DND-41 (cell line): ENCODE measurements at regions not wholly inside any gene's neighbourhood (a gene's known extent, or its start where the extent isn't known, plus 50 kb on each side); places are given as distances from the start of the nearest gene placed in this dataset.

Experiments
- ATAC-seq: fragments of 200-7000 bp; cut with Tn5 transposase; 3 replicates; pipeline ENCODE4 v1.9.1; 2021; ENCODE audit warnings: low read depth; ENCODE audit not compliant: insufficient read depth
- DNase-seq: peaks from one replicate; pipeline ENCODE4 v3.0.0-alpha.2; 2020
- H2AFZ ChIP-seq: 2 replicates; pipeline ENCODE4 v1.6.0; 2012; ENCODE audit warnings: low read depth, low read length
- H3K27ac ChIP-seq: 2 replicates; pipeline ENCODE4 v1.5.1; 2012; ENCODE audit warnings: low read length, inconsistent platforms
- H3K27me3 ChIP-seq: fragments of 200-600 bp; sonication (generic); 2 replicates; pipeline ENCODE4 v1.6.0; 2012; ENCODE audit warnings: low read length, mild to moderate bottlenecking, inconsistent platforms; ENCODE audit not compliant: insufficient read depth, poor library complexity
- H3K36me3 ChIP-seq: 2 replicates; pipeline ENCODE4 v1.5.1; 2012; ENCODE audit warnings: low read length, inconsistent platforms; ENCODE audit not compliant: insufficient read depth
- H3K4me1 ChIP-seq: 2 replicates; pipeline ENCODE4 v1.5.1; 2012; ENCODE audit warnings: mild to moderate bottlenecking, low read length; ENCODE audit not compliant: insufficient read depth
- H3K4me2 ChIP-seq: 2 replicates; pipeline ENCODE4 v1.6.0; 2012; ENCODE audit warnings: mild to moderate bottlenecking, moderate library complexity, low read length, inconsistent platforms; ENCODE audit not compliant: insufficient read depth
- H3K4me3 ChIP-seq, 2 experiments: fragments of 200-600 bp in 1 of 2; shearing (Covaris generic) in 1 of 2; 2 replicates each; pipeline ENCODE4 v1.5.1; 2012 to 2016; ENCODE audit warnings: inconsistent platforms in 2 of 2, low read length in 2 of 2, mild to moderate bottlenecking in 2 of 2, low read depth in 1 of 2, moderate library complexity in 1 of 2
- H3K79me2 ChIP-seq: 2 replicates; pipeline ENCODE4 v1.6.0; 2012; ENCODE audit warnings: low read length, inconsistent platforms; ENCODE audit not compliant: insufficient read depth
- H3K9ac ChIP-seq: 2 replicates; pipeline ENCODE4 v1.6.0; 2012; ENCODE audit warnings: low read depth, mild to moderate bottlenecking, inconsistent platforms, low read length, moderate library complexity
- H3K9me3 ChIP-seq: 2 replicates; pipeline ENCODE4 v1.5.1; 2012; ENCODE audit warnings: low read length, moderate library complexity, mild to moderate bottlenecking, inconsistent platforms; ENCODE audit not compliant: insufficient read depth, severe bottlenecking
- H4K20me1 ChIP-seq: 2 replicates; pipeline ENCODE4 v1.6.0; 2012; ENCODE audit warnings: low read length; ENCODE audit not compliant: insufficient read depth
- EZH2 ChIP-seq: IDR thresholded peaks from 3 replicates; pipeline ENCODE4 v1.6.1; 2012; ENCODE audit warnings: borderline replicate concordance, low read depth, mild to moderate bottlenecking, moderate library complexity, low read length, inconsistent platforms; ENCODE audit not compliant: severe bottlenecking
- TF ChIP-seq, protein P1 (sequence below): IDR thresholded peaks from 2 replicates; pipeline ENCODE4 v1.5.1; 2012; ENCODE audit warnings: borderline replicate concordance, low read length, moderate library complexity, mild to moderate bottlenecking; ENCODE audit not compliant: poor library complexity, severe bottlenecking; ENCODE audit errors: extremely low read depth

GRCh38 chr1:119217309-119217828 is 76.9 kb upstream of the WARS2 start:
- Histone ChIP-seq H3K27ac (no peak overlapping the region), H3K9me3 (no peaks in the 10 kb centered on the region), H3K79me2 (no peaks in the 10 kb centered on the region), H3K27me3 (no peaks in the 10 kb centered on the region), H2AFZ (no peak overlapping the region), H3K36me3 (no peaks in the 10 kb centered on the region), H3K4me2 (no peak overlapping the region), H4K20me1 (no peaks in the 10 kb centered on the region), H3K4me3 (no peak overlapping the region), H3K9ac (no peak overlapping the region), H3K4me1 (no peaks in the 10 kb centered on the region)
- DNase-seq (no peak), ATAC-seq (no peak)
- TF ChIP-seq, protein P1, sequence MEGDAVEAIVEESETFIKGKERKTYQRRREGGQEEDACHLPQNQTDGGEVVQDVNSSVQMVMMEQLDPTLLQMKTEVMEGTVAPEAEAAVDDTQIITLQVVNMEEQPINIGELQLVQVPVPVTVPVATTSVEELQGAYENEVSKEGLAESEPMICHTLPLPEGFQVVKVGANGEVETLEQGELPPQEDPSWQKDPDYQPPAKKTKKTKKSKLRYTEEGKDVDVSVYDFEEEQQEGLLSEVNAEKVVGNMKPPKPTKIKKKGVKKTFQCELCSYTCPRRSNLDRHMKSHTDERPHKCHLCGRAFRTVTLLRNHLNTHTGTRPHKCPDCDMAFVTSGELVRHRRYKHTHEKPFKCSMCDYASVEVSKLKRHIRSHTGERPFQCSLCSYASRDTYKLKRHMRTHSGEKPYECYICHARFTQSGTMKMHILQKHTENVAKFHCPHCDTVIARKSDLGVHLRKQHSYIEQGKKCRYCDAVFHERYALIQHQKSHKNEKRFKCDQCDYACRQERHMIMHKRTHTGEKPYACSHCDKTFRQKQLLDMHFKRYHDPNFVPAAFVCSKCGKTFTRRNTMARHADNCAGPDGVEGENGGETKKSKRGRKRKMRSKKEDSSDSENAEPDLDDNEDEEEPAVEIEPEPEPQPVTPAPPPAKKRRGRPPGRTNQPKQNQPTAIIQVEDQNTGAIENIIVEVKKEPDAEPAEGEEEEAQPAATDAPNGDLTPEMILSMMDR: no peak
- TF ChIP-seq EZH2: no peak

DNA sequence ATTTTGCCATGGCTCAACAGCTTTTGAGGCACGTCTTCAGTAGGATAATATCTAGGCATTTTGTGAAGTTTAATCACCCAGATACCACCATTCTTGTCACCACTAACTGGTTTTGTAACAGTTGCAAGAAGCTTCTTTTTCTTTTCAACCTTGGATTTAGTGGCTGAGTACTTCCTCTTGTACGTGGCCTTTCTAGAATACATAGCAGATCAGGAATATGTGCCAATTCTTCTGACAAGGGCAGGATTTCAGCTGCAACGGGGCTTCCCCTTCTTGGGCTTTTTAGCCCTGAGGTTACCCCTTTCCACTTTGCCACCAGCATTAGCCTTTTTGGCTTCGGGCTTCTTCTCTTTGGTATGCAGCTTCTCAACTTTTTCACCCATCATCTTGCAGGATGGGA is 79.3 kb upstream of the WARS2 start:
- no peak for ATAC-seq
- no peak overlapping the region for H3K4me2 ChIP-seq
- no peaks in the 10 kb centered on the region for H3K27me3 ChIP-seq
- no peak for TF ChIP-seq EZH2
- TF ChIP-seq, protein P1: no peak
- H3K4me1 ChIP-seq: no peaks in the 10 kb centered on the region
- no peaks in the 10 kb centered on the region for H3K9me3 ChIP-seq
- no peak overlapping the region for H2AFZ ChIP-seq
- no peaks in the 10 kb centered on the region for H3K79me2 ChIP-seq
- DNase-seq: no peak
- no peak overlapping the region for H3K27ac ChIP-seq
- H3K9ac ChIP-seq: no peak overlapping the region
- H3K4me3 ChIP-seq: no peak overlapping the region
- no peaks in the 10 kb centered on the region for H3K36me3 ChIP-seq
- no peaks in the 10 kb centered on the region for H4K20me1 ChIP-seq

DNA sequence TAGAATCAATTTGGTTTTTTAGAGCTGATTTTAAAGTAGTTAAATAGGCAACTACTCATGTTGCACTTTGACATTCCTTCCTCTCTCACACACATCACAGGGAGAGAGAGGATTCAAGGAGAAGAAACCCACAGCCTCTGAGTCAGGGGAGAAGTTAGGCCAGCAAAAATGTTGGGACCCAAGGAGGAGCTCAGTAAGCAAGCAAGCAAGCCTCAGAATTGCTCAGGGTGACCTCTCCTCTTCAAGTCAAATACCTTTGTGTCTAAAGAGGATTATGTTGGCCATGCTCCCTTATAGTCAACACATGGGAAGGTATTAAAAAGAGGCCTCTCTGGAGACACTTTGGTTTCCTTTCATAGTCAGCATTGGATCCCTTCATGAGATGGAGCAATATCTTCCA is 80.5 kb upstream of the WARS2 start:
- Histone ChIP-seq H3K79me2 (no peaks in the 10 kb centered on the region), H3K36me3 (no peaks in the 10 kb centered on the region), H3K4me3 (no peak overlapping the region), H3K27me3 (no peaks in the 10 kb centered on the region), H4K20me1 (no peaks in the 10 kb centered on the region), H3K9me3 (no peaks in the 10 kb centered on the region), H3K9ac (no peak overlapping the region), H3K4me2 (no peak overlapping the region), H3K27ac (no peak overlapping the region), H2AFZ (no peak overlapping the region), H3K4me1 (no peaks in the 10 kb centered on the region)
- ATAC-seq (no peak), DNase-seq (no peak)
- TF ChIP-seq, protein P1: no peak
- TF ChIP-seq EZH2: no peak

DNA sequence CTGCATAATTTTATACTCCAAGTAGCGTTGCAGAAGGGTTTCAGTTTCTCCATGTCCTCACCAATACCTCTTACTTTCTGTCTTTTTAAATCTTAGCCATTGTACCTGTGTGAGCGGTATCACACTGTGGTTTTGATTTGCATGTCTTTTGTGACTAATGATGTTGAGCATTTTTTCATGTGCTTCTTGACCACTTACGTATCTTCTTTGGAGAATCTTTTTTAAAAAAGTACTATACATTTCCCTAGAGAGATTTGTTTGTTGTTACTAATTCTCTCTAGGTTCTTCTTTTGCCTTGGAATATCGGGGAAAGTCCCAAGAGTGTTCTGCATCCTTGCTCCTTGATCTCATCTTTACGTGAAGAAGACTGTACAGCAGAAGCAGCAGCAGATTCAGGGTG is 81.8 kb upstream of the WARS2 start:
- Histone ChIP-seq H3K36me3 (no peaks in the 10 kb centered on the region), H3K9me3 (no peaks in the 10 kb centered on the region), H2AFZ (no peak overlapping the region), H3K4me3 (no peak overlapping the region), H4K20me1 (no peaks in the 10 kb centered on the region), H3K9ac (no peak overlapping the region), H3K27ac (no peak overlapping the region), H3K4me2 (no peak overlapping the region), H3K4me1 (no peaks in the 10 kb centered on the region), H3K27me3 (no peaks in the 10 kb centered on the region), H3K79me2 (no peaks in the 10 kb centered on the region)
- no peak for DNase-seq
- no peak for ATAC-seq
- TF ChIP-seq, protein P1: no peak
- no peak for TF ChIP-seq EZH2
